ENCODE measurements at regions not wholly inside any gene's neighbourhood (a gene's known extent, or its start where the extent isn't known, plus 50 kb on each side); places are given as distances from the start of the nearest gene placed in this dataset.

DNA sequence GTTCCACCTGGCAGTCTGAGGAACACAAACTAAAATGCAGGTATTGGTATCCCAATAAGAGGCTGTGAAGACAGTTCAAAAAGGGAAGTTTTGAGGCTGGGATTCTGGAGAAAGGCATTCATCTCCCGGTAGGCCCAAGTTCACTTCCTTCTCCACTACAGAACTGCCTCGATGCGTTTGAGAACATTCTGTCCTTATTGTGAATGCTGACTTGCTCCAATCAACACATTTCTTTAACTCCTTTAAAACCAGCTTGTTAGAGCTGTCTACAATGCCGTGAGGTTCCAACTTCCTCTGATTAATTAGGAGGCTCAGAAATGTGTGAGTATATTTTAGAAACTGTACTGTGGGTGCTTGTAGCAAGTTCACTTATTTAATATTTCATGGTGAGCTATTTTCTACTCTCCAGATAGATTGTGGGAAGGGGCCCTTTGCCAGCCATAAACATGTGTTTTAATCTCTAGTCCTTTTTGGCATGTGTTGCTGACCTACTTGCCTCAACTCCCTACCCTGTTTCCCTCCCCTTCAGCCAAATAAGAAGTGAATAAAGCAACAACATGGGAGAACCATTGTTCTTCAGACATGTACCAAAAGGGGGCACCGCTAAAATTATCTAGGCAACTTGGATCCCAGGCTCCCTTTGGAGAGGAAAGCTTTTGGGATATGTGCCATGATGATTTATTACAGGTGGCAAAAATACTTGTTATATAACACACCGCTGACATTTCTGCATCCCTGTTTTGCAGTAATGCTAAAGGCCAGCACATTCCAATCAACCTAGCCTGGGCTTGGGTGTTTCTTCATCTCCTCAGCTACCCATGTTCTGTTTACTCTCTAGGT is 245.6 kb downstream of the BLID start:
- no peaks in the 10 kb centered on the region for H3K79me2 ChIP-seq
- H3K9me2 ChIP-seq (replicated peaks; ENCODE audit: insufficient read depth) = no peaks in the 10 kb centered on the region
- no peaks in the 10 kb centered on the region for H3K4me1 ChIP-seq (ENCODE audit: insufficient read depth)
- H2AFZ ChIP-seq = peak overlapping the region; percentile 15
- no peak overlapping the region for H3K4me2 ChIP-seq
- no peak overlapping the region for H3K4me3 ChIP-seq
- H3K27me3 ChIP-seq = no peaks in the 10 kb centered on the region
- DNase-seq (ENCODE audit: low spot score) = no peak
- H3K9me3 ChIP-seq (ENCODE audit: low read depth) = no peaks in the 10 kb centered on the region
- H4K20me1 ChIP-seq (ENCODE audit: insufficient read depth, poor library complexity, severe bottlenecking) = no peaks in the 10 kb centered on the region
- TF ChIP-seq EZH2 (IDR thresholded peaks at IDR 0.05; ENCODE audit: borderline replicate concordance) (no peak), EZH2phosphoT487 (IDR thresholded peaks at IDR 0.05; ENCODE audit: low read depth, severe bottlenecking, unreplicated experiment) (no peak)
- TF ChIP-seq, protein P1, sequence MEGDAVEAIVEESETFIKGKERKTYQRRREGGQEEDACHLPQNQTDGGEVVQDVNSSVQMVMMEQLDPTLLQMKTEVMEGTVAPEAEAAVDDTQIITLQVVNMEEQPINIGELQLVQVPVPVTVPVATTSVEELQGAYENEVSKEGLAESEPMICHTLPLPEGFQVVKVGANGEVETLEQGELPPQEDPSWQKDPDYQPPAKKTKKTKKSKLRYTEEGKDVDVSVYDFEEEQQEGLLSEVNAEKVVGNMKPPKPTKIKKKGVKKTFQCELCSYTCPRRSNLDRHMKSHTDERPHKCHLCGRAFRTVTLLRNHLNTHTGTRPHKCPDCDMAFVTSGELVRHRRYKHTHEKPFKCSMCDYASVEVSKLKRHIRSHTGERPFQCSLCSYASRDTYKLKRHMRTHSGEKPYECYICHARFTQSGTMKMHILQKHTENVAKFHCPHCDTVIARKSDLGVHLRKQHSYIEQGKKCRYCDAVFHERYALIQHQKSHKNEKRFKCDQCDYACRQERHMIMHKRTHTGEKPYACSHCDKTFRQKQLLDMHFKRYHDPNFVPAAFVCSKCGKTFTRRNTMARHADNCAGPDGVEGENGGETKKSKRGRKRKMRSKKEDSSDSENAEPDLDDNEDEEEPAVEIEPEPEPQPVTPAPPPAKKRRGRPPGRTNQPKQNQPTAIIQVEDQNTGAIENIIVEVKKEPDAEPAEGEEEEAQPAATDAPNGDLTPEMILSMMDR (IDR thresholded peaks at IDR 0.05; ENCODE audit: poor library complexity) = no peak
- no peak overlapping the region for H3K27ac ChIP-seq
- H3K36me3 ChIP-seq (replicated peaks; ENCODE audit: insufficient read depth, low read depth) = no peaks in the 10 kb centered on the region
- WGBS (ENCODE audit: low lambda C conversion rate, missing lambda C conversion rate) = 77% methylated on average over 6 of the region's 6 CpGs

DNA sequence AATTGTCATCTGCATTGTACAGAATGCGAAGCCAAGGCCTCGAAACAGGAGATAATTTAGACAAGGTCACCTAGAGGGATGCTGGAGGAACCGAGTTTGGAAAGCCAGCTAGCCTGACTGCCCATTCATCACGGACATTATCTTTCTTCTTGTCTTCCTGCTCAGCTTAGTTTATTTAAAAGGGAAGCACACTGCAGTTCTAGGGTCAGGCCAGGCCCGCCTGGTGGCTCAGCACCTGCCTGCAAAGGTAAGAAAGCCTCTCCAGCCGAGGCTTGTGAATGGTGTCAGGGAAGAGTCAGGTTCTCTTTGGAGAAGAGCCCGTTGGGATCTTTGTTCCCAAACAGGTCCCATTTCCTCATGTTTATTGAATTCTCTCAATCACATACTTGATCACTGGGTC is 246.5 kb downstream of the BLID start:
- TF ChIP-seq, protein P1 (IDR thresholded peaks at IDR 0.05; ENCODE audit: poor library complexity) = no peak
- TF ChIP-seq EZH2 (IDR thresholded peaks at IDR 0.05; ENCODE audit: borderline replicate concordance) (no peak), EZH2phosphoT487 (IDR thresholded peaks at IDR 0.05; ENCODE audit: low read depth, severe bottlenecking, unreplicated experiment) (no peak)
- Histone ChIP-seq H3K9me2 (replicated peaks; ENCODE audit: insufficient read depth) (no peaks in the 10 kb centered on the region), H3K4me3 (no peak overlapping the region), H3K4me2 (no peak overlapping the region), H3K9me3 (ENCODE audit: low read depth) (no peaks in the 10 kb centered on the region), H3K27me3 (no peaks in the 10 kb centered on the region), H3K27ac (no peak overlapping the region), H3K36me3 (replicated peaks; ENCODE audit: insufficient read depth, low read depth) (no peaks in the 10 kb centered on the region), H3K79me2 (no peaks in the 10 kb centered on the region), H4K20me1 (ENCODE audit: insufficient read depth, poor library complexity, severe bottlenecking) (no peaks in the 10 kb centered on the region), H2AFZ (no peak overlapping the region), H3K4me1 (ENCODE audit: insufficient read depth) (no peaks in the 10 kb centered on the region)
- no peak for DNase-seq (ENCODE audit: low spot score)
- 65% methylated on average over 7 of the region's 7 CpGs for WGBS (ENCODE audit: low lambda C conversion rate, missing lambda C conversion rate)

DNA sequence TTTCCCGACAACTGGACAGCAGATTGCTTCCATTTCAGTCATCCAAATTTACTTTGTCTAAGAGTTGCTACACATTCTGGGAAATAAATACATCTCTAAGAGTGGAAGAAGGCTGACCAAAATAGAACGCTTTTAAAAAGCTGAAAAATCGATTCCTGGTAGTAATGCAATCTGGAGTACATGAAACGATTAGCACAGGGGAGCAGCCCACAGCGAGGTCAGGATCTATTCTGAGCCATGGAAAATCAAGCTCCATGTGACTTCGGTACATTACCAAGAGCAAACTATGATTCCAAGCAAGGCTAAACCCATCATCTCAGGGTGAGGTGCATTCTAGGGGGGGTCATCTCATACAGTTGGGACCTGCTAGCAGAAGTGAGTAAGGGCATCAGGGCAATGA is 249.3 kb downstream of the BLID start:
- H3K36me3 ChIP-seq (replicated peaks; ENCODE audit: insufficient read depth, low read depth) = no peaks in the 10 kb centered on the region
- no peak overlapping the region for H3K27ac ChIP-seq
- H3K4me3 ChIP-seq = no peak overlapping the region
- no peaks in the 10 kb centered on the region for H3K79me2 ChIP-seq
- no peaks in the 10 kb centered on the region for H3K4me1 ChIP-seq (ENCODE audit: insufficient read depth)
- TF ChIP-seq, protein P1 (IDR thresholded peaks at IDR 0.05; ENCODE audit: poor library complexity) = no peak
- no peak for TF ChIP-seq EZH2 (IDR thresholded peaks at IDR 0.05; ENCODE audit: borderline replicate concordance)
- no peak for TF ChIP-seq EZH2phosphoT487 (IDR thresholded peaks at IDR 0.05; ENCODE audit: low read depth, severe bottlenecking, unreplicated experiment)
- no peaks in the 10 kb centered on the region for H3K9me2 ChIP-seq (replicated peaks; ENCODE audit: insufficient read depth)
- no peak for DNase-seq (ENCODE audit: low spot score)
- no peak overlapping the region for H3K4me2 ChIP-seq
- H3K27me3 ChIP-seq = no peaks in the 10 kb centered on the region
- H3K9me3 ChIP-seq (ENCODE audit: low read depth) = no peaks in the 10 kb centered on the region
- WGBS (ENCODE audit: low lambda C conversion rate, missing lambda C conversion rate) = 93% methylated on average over 6 of the region's 6 CpGs
- no peak overlapping the region for H2AFZ ChIP-seq
- no peaks in the 10 kb centered on the region for H4K20me1 ChIP-seq (ENCODE audit: insufficient read depth, poor library complexity, severe bottlenecking)

All from hepatocyte (in vitro differentiated cells).